GM23338 (cell line): ENCODE measurements at regions not wholly inside any gene's neighbourhood (a gene's known extent, or its start where the extent isn't known, plus 50 kb on each side); places are given as distances from the start of the nearest gene placed in this dataset.

Source experiments
- CREB1 ChIP-seq: fragments of 250-450 bp; sonication (Bioruptor Pico); IDR thresholded peaks from 2 replicates; pipeline ENCODE4 v1.5.0; 2020; ENCODE audit warnings: low read depth, mild to moderate bottlenecking, moderate library complexity
- EZH2 ChIP-seq: fragments of 200-600 bp; sonication (generic); IDR thresholded peaks from one replicate; pipeline ENCODE4 v1.8.0; 2017; ENCODE audit warnings: antibody characterized with exemption, mild to moderate bottlenecking, low read depth; ENCODE audit not compliant: unreplicated experiment
- EZH2phosphoT487 ChIP-seq: fragments of 200-600 bp; sonication (generic); IDR thresholded peaks from one replicate; pipeline ENCODE4 v1.8.1; 2018; ENCODE audit warnings: antibody characterized with exemption; ENCODE audit not compliant: unreplicated experiment
- JUNB ChIP-seq: IDR thresholded peaks from one replicate; pipeline ENCODE4 v1.6.1; 2016; ENCODE audit warnings: antibody characterized with exemption; ENCODE audit not compliant: unreplicated experiment
- POLR2AphosphoS5 ChIP-seq: IDR thresholded peaks from 2 replicates; pipeline ENCODE4 v1.6.1; 2016; ENCODE audit warnings: antibody characterized with exemption, low read depth
- STAT1 ChIP-seq: IDR thresholded peaks from one replicate; pipeline ENCODE4 v1.6.1; 2016; ENCODE audit warnings: antibody characterized with exemption; ENCODE audit not compliant: unreplicated experiment
- ZNF114 ChIP-seq: fragments of 250-450 bp; sonication (Bioruptor Pico); IDR thresholded peaks from 2 replicates; pipeline ENCODE4 v1.5.0; 2020; ENCODE audit warnings: mild to moderate bottlenecking, moderate library complexity
- ZNF331 ChIP-seq: fragments of 250-450 bp; sonication (Bioruptor Pico); IDR thresholded peaks from 2 replicates; pipeline ENCODE4 v1.5.0; 2020; ENCODE audit warnings: low read depth, mild to moderate bottlenecking, moderate library complexity
- TF ChIP-seq, protein P1 (sequence below), 2 experiments: fragments of 200-600 bp in 1 of 2; sonication (generic) in 1 of 2; conservative IDR thresholded peaks; 2 replicates each; pipeline versions ENCODE4 v1.5.1 to v1.6.1; 2016 to 2017; ENCODE audit warnings: antibody characterized with exemption in 2 of 2, low read depth in 2 of 2, mild to moderate bottlenecking in 2 of 2, moderate library complexity in 1 of 2
- TF ChIP-seq, protein P2 (sequence below): IDR thresholded peaks from 2 replicates; pipeline ENCODE4 v1.6.1; 2016; ENCODE audit warnings: antibody characterized with exemption
- TF ChIP-seq, protein P3 (sequence below): IDR thresholded peaks from one replicate; pipeline ENCODE4 v1.6.1; 2018; ENCODE audit warnings: antibody characterized with exemption; ENCODE audit not compliant: unreplicated experiment
- TF ChIP-seq, protein P4 (sequence below): fragments of 250-450 bp; sonication (Bioruptor Pico); IDR thresholded peaks from 2 replicates; pipeline ENCODE4 v1.5.0; 2020; ENCODE audit warnings: mild to moderate bottlenecking, moderate library complexity

DNA sequence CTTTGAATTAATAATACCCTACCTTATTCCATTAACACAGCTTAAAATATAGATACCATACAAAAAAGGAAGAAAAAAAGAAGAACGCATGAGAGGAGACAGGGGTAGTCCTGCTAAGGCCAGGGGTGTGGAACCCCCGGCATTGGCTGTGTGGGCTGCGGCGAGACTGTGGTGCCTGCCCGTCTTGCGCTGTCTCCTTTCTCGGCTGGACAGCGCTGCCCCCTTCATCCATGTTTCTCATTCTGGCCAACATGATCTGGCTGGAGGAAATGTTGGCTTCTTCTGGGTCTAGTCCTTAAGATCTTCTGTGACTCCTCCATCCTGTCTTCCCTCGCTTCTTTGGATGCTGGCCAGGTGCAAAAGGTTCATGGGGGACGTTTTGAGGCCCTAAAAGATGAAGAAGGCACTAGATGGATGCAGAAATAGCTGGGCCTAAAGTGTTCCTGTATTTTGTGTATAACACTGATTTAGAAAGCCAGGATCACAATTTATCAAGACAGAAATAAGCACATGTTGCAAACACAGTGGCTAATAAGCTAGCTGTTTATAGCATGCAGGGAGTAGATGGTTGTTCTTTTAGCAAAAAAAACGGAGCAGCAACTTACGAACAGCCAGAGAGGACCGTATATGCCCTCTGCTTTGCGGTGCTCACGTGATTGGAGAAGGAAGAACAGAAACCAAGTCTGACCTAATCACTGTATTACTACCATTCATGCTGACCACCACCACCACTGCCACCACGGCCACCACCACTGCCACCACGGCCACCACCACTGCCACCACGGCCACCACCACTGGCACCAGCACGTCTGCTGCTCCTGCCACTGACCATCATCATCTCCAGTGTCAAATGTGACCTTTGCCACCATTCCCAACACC lies 71.7 kb upstream of the ASB18 start:
- TF ChIP-seq EZH2 (no peak), CREB1 (CRISPR knock-in tag) (no peak), JUNB (no peak), POLR2AphosphoS5 (no peak), STAT1 (no peak), ZNF114 (CRISPR knock-in tag) (no peak), EZH2phosphoT487 (no peak), ZNF331 (no peak)
- TF ChIP-seq, protein P1, sequence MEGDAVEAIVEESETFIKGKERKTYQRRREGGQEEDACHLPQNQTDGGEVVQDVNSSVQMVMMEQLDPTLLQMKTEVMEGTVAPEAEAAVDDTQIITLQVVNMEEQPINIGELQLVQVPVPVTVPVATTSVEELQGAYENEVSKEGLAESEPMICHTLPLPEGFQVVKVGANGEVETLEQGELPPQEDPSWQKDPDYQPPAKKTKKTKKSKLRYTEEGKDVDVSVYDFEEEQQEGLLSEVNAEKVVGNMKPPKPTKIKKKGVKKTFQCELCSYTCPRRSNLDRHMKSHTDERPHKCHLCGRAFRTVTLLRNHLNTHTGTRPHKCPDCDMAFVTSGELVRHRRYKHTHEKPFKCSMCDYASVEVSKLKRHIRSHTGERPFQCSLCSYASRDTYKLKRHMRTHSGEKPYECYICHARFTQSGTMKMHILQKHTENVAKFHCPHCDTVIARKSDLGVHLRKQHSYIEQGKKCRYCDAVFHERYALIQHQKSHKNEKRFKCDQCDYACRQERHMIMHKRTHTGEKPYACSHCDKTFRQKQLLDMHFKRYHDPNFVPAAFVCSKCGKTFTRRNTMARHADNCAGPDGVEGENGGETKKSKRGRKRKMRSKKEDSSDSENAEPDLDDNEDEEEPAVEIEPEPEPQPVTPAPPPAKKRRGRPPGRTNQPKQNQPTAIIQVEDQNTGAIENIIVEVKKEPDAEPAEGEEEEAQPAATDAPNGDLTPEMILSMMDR (conservative IDR thresholded peaks at IDR 0.05; ENCODE audit: low read depth in 2 of 2), result no peak
- TF ChIP-seq, protein P2, sequence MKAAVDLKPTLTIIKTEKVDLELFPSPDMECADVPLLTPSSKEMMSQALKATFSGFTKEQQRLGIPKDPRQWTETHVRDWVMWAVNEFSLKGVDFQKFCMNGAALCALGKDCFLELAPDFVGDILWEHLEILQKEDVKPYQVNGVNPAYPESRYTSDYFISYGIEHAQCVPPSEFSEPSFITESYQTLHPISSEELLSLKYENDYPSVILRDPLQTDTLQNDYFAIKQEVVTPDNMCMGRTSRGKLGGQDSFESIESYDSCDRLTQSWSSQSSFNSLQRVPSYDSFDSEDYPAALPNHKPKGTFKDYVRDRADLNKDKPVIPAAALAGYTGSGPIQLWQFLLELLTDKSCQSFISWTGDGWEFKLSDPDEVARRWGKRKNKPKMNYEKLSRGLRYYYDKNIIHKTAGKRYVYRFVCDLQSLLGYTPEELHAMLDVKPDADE, result no peak
- TF ChIP-seq, protein P3, sequence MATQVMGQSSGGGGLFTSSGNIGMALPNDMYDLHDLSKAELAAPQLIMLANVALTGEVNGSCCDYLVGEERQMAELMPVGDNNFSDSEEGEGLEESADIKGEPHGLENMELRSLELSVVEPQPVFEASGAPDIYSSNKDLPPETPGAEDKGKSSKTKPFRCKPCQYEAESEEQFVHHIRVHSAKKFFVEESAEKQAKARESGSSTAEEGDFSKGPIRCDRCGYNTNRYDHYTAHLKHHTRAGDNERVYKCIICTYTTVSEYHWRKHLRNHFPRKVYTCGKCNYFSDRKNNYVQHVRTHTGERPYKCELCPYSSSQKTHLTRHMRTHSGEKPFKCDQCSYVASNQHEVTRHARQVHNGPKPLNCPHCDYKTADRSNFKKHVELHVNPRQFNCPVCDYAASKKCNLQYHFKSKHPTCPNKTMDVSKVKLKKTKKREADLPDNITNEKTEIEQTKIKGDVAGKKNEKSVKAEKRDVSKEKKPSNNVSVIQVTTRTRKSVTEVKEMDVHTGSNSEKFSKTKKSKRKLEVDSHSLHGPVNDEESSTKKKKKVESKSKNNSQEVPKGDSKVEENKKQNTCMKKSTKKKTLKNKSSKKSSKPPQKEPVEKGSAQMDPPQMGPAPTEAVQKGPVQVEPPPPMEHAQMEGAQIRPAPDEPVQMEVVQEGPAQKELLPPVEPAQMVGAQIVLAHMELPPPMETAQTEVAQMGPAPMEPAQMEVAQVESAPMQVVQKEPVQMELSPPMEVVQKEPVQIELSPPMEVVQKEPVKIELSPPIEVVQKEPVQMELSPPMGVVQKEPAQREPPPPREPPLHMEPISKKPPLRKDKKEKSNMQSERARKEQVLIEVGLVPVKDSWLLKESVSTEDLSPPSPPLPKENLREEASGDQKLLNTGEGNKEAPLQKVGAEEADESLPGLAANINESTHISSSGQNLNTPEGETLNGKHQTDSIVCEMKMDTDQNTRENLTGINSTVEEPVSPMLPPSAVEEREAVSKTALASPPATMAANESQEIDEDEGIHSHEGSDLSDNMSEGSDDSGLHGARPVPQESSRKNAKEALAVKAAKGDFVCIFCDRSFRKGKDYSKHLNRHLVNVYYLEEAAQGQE, result no peak
- TF ChIP-seq, protein P4, sequence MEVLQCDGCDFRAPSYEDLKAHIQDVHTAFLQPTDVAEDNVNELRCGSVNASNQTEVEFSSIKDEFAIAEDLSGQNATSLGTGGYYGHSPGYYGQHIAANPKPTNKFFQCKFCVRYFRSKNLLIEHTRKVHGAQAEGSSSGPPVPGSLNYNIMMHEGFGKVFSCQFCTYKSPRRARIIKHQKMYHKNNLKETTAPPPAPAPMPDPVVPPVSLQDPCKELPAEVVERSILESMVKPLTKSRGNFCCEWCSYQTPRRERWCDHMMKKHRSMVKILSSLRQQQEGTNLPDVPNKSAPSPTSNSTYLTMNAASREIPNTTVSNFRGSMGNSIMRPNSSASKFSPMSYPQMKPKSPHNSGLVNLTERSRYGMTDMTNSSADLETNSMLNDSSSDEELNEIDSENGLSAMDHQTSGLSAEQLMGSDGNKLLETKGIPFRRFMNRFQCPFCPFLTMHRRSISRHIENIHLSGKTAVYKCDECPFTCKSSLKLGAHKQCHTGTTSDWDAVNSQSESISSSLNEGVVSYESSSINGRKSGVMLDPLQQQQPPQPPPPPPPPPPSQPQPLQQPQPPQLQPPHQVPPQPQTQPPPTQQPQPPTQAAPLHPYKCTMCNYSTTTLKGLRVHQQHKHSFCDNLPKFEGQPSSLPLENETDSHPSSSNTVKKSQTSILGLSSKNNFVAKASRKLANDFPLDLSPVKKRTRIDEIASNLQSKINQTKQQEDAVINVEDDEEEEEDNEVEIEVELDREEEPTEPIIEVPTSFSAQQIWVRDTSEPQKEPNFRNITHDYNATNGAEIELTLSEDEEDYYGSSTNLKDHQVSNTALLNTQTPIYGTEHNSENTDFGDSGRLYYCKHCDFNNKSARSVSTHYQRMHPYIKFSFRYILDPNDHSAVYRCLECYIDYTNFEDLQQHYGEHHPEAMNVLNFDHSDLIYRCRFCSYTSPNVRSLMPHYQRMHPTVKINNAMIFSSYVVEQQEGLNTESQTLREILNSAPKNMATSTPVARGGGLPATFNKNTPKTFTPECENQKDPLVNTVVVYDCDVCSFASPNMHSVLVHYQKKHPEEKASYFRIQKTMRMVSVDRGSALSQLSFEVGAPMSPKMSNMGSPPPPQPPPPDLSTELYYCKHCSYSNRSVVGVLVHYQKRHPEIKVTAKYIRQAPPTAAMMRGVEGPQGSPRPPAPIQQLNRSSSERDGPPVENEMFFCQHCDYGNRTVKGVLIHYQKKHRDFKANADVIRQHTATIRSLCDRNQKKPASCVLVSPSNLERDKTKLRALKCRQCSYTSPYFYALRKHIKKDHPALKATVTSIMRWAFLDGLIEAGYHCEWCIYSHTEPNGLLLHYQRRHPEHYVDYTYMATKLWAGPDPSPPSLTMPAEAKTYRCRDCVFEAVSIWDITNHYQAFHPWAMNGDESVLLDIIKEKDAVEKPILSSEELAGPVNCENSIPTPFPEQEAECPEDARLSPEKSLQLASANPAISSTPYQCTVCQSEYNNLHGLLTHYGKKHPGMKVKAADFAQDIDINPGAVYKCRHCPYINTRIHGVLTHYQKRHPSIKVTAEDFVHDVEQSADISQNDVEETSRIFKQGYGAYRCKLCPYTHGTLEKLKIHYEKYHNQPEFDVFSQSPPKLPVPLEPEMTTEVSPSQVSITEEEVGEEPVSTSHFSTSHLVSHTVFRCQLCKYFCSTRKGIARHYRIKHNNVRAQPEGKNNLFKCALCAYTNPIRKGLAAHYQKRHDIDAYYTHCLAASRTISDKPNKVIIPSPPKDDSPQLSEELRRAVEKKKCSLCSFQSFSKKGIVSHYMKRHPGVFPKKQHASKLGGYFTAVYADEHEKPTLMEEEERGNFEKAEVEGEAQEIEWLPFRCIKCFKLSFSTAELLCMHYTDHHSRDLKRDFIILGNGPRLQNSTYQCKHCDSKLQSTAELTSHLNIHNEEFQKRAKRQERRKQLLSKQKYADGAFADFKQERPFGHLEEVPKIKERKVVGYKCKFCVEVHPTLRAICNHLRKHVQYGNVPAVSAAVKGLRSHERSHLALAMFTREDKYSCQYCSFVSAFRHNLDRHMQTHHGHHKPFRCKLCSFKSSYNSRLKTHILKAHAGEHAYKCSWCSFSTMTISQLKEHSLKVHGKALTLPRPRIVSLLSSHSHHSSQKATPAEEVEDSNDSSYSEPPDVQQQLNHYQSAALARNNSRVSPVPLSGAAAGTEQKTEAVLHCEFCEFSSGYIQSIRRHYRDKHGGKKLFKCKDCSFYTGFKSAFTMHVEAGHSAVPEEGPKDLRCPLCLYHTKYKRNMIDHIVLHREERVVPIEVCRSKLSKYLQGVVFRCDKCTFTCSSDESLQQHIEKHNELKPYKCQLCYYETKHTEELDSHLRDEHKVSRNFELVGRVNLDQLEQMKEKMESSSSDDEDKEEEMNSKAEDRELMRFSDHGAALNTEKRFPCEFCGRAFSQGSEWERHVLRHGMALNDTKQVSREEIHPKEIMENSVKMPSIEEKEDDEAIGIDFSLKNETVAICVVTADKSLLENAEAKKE (CRISPR knock-in tag), result no peak
